H1 (cell line): ENCODE measurements at regions not wholly inside any gene's neighbourhood (a gene's known extent, or its start where the extent isn't known, plus 50 kb on each side); places are given as distances from the start of the nearest gene placed in this dataset.

ENCODE experiments used
- CTCF ChIA-PET: fragments of 300-600 bp; sonication (Branson Sonifier 250); formaldehyde crosslinking; loops from one replicate; lab custom pipeline; 2021; ENCODE audit not compliant: partially characterized antibody; lab: Charles Lee
- POLR2A ChIA-PET: fragments of 300-600 bp; sonication (Branson Sonifier 250); formaldehyde crosslinking; loops from one replicate; lab custom pipeline; 2021; ENCODE audit warnings: inconsistent platforms; ENCODE audit not compliant: partially characterized antibody; lab: Charles Lee
- DNase-seq, 2 experiments: peaks; one replicate each; pipeline versions ENCODE4 v3.0.0 to v3.0.0-alpha.2; 2010 to 2022; ENCODE audit warnings: low spot score in 2 of 2, low read depth in 1 of 2, mixed read lengths in 1 of 2
- FAIRE-seq: peaks from 2 replicates; lab custom pipeline; 2011; peaks lifted over from hg19 to GRCh38; lab: Jason Lieb, UNC
- H2AFZ ChIP-seq: 2 replicates; pipeline ENCODE4 v1.8.1; 2012; ENCODE audit warnings: low read length, inconsistent platforms
- H2AK5ac ChIP-seq: 2 replicates; pipeline ENCODE4 v1.6.1; 2013; ENCODE audit warnings: low read depth, low read length
- H2BK120ac ChIP-seq: replicated peaks from 2 replicates; pipeline ENCODE3; 2013; ENCODE audit warnings: low read depth, low read length, inconsistent platforms
- H2BK12ac ChIP-seq: 2 replicates; pipeline ENCODE4 v1.6.1; 2013; ENCODE audit warnings: low read depth, low read length
- H2BK15ac ChIP-seq: 2 replicates; pipeline ENCODE4 v1.6.1; 2013; ENCODE audit warnings: low read length
- H2BK20ac ChIP-seq: 2 replicates; pipeline ENCODE4 v1.6.1; 2013; ENCODE audit warnings: low read length
- H2BK5ac ChIP-seq: 2 replicates; pipeline ENCODE4 v1.6.1; 2013; ENCODE audit warnings: low read depth, low read length
- H3K14ac ChIP-seq: 2 replicates; pipeline ENCODE4 v1.6.1; 2013; ENCODE audit warnings: inconsistent platforms; ENCODE audit not compliant: insufficient read length
- H3K18ac ChIP-seq: 2 replicates; pipeline ENCODE4 v1.6.1; 2013; ENCODE audit warnings: low read length; ENCODE audit errors: extremely low read depth
- H3K23ac ChIP-seq: 2 replicates; pipeline ENCODE4 v1.6.1; 2013; ENCODE audit warnings: inconsistent platforms; ENCODE audit not compliant: insufficient read length
- H3K23me2 ChIP-seq: 2 replicates; pipeline ENCODE4 v1.6.1; 2013; ENCODE audit warnings: low read depth, low read length
- H3K27ac ChIP-seq: 2 replicates; pipeline ENCODE4 v1.6.1; 2011; ENCODE audit warnings: low read depth, low read length, inconsistent platforms
- H3K27me3 ChIP-seq, 4 experiments: replicated peaks in 1 of 4; 1 replicate in 1 of 4; 2 replicates in 3 of 4; pipeline versions ENCODE4 v1.6.1 to v1.8.1; 2011 to 2013; ENCODE audit warnings: low read length in 3 of 4, mild to moderate bottlenecking in 3 of 4, inconsistent platforms in 2 of 4, mixed read lengths in 2 of 4, moderate library complexity in 1 of 4; ENCODE audit not compliant: control insufficient read depth in 3 of 4, insufficient read depth in 3 of 4; ENCODE audit errors: extremely low read depth in 1 of 4
- H3K36me3 ChIP-seq, 4 experiments: 2 replicates each; pipeline versions ENCODE4 v1.6.1 to v1.8.1; 2011 to 2013; ENCODE audit warnings: mild to moderate bottlenecking in 4 of 4, low read length in 3 of 4, moderate library complexity in 2 of 4, control low read depth in 1 of 4, inconsistent platforms in 1 of 4; ENCODE audit not compliant: insufficient read depth in 4 of 4, control insufficient read depth in 2 of 4
- H3K4ac ChIP-seq: replicated peaks from 2 replicates; pipeline ENCODE3; 2013; ENCODE audit warnings: low read length, low read depth, mixed read lengths, inconsistent platforms; ENCODE audit not compliant: insufficient read length
- H3K4me1 ChIP-seq, 4 experiments: replicated peaks in 1 of 4; 1 replicate in 1 of 4; 2 replicates in 3 of 4; pipeline versions ENCODE4 v1.6.1 to v1.8.1; 2011 to 2013; ENCODE audit warnings: low read length in 3 of 4, inconsistent platforms in 2 of 4, mixed read lengths in 1 of 4; ENCODE audit not compliant: insufficient read depth in 4 of 4, control insufficient read depth in 3 of 4
- H3K4me2 ChIP-seq, 2 experiments: 2 replicates each; pipeline versions ENCODE4 v1.6.1 to v1.8.1; 2011 to 2013; ENCODE audit warnings: low read depth in 2 of 2, low read length in 2 of 2, control low read depth in 1 of 2, inconsistent platforms in 1 of 2, mild to moderate bottlenecking in 1 of 2; ENCODE audit not compliant: insufficient read depth in 1 of 2
- H3K4me3 ChIP-seq, 4 experiments: fragments of 200-600, 300-600 bp in 1 of 4; sonication (generic), shearing (Covaris generic), sonication (Bioruptor Twin) in 1 of 4; 2 replicates each; pipeline versions ENCODE4 v1.5.1 to v1.8.1; 2011 to 2016; ENCODE audit warnings: low read length in 4 of 4, low read depth in 3 of 4, control low read depth in 2 of 4, inconsistent platforms in 2 of 4, mild to moderate bottlenecking in 2 of 4, mixed read lengths in 1 of 4, moderate library complexity in 1 of 4; ENCODE audit not compliant: insufficient read depth in 2 of 4; ENCODE audit errors: extremely low read depth in 1 of 4
- H3K56ac ChIP-seq: replicated peaks from 2 replicates; pipeline ENCODE3; 2013; ENCODE audit warnings: low read depth, mild to moderate bottlenecking, mixed read lengths, low read length, inconsistent platforms; ENCODE audit not compliant: insufficient read length
- H3K79me1 ChIP-seq: 2 replicates; pipeline ENCODE4 v1.6.1; 2013; ENCODE audit warnings: low read depth, low read length, control low read depth
- H3K79me2 ChIP-seq, 2 experiments: 2 replicates each; pipeline versions ENCODE4 v1.6.1 to v1.8.1; 2012 to 2013; ENCODE audit warnings: low read length in 2 of 2, mild to moderate bottlenecking in 2 of 2, inconsistent platforms in 1 of 2; ENCODE audit not compliant: insufficient read depth in 2 of 2, control insufficient read depth in 1 of 2
- H3K9ac ChIP-seq, 4 experiments: replicated peaks in 1 of 4; 1 replicate in 1 of 4; 2 replicates in 3 of 4; pipeline versions ENCODE4 v1.6.1 to v1.8.1; 2011 to 2013; ENCODE audit warnings: low read depth in 3 of 4, low read length in 3 of 4, control low read depth in 2 of 4, mild to moderate bottlenecking in 2 of 4, moderate library complexity in 2 of 4, inconsistent platforms in 1 of 4; ENCODE audit errors: extremely low read depth in 1 of 4
- H3K9me3 ChIP-seq, 2 experiments: 2 replicates each; pipeline versions ENCODE4 v1.6.1 to v1.8.1; 2012 to 2013; ENCODE audit warnings: mild to moderate bottlenecking in 2 of 2, moderate library complexity in 2 of 2, control low read depth in 1 of 2, inconsistent platforms in 1 of 2, low read depth in 1 of 2, low read length in 1 of 2, mixed read lengths in 1 of 2; ENCODE audit not compliant: insufficient read depth in 2 of 2
- H4K20me1 ChIP-seq, 2 experiments: replicated peaks in 1 of 2; 2 replicates each; pipeline versions ENCODE3 to v1.8.1; 2011 to 2013; ENCODE audit warnings: inconsistent platforms in 2 of 2, low read length in 2 of 2, mild to moderate bottlenecking in 1 of 2; ENCODE audit not compliant: insufficient read depth in 2 of 2, control insufficient read depth in 1 of 2
- H4K5ac ChIP-seq: 2 replicates; pipeline ENCODE4 v1.6.1; 2013; ENCODE audit warnings: low read length, low read depth, mixed read lengths, inconsistent platforms; ENCODE audit not compliant: insufficient read length
- H4K8ac ChIP-seq: 2 replicates; pipeline ENCODE4 v1.8.0; 2013; ENCODE audit warnings: mild to moderate bottlenecking, moderate library complexity, low read length, inconsistent platforms; ENCODE audit not compliant: insufficient read depth; ENCODE audit errors: extremely low read depth
- H4K91ac ChIP-seq: replicated peaks from 2 replicates; pipeline ENCODE3; 2013; ENCODE audit warnings: low read length, mixed read lengths, inconsistent platforms; ENCODE audit not compliant: insufficient read length
- CREB1 ChIP-seq: IDR thresholded peaks from 2 replicates; pipeline ENCODE4 v1.6.1; 2012; ENCODE audit warnings: inconsistent platforms
- EGR1 ChIP-seq: IDR thresholded peaks from 2 replicates; pipeline ENCODE4 v1.6.1; 2011; ENCODE audit warnings: low read depth, low read length, borderline replicate concordance
- EZH2 ChIP-seq: fragments of 200-600 bp; sonication (generic); IDR thresholded peaks from 2 replicates; pipeline ENCODE4 v1.7.1; 2012; ENCODE audit warnings: low read depth, mild to moderate bottlenecking, moderate library complexity, low read length, inconsistent platforms; ENCODE audit not compliant: severe bottlenecking
- NRF1 ChIP-seq: IDR thresholded peaks from 2 replicates; pipeline ENCODE4 v1.6.1; 2011; ENCODE audit warnings: mild to moderate bottlenecking, low read depth, low read length, improper control_type of control experiment
- POU5F1 ChIP-seq: IDR thresholded peaks from 2 replicates; pipeline ENCODE4 v1.6.1; 2011; ENCODE audit warnings: low read depth, mild to moderate bottlenecking, low read length, moderate library complexity
- RNF2 ChIP-seq: fragments of 200-900, 300-1000 bp; sonication (generic); IDR thresholded peaks from 2 replicates; pipeline ENCODE4 v1.7.1; 2016; ENCODE audit warnings: borderline replicate concordance, low read depth, mild to moderate bottlenecking, antibody characterized with exemption, low read length; ENCODE audit not compliant: poor library complexity, severe bottlenecking; ENCODE audit errors: missing control alignments
- SIX5 ChIP-seq: IDR thresholded peaks from 2 replicates; pipeline ENCODE4 v1.6.1; 2011; ENCODE audit warnings: mild to moderate bottlenecking, low read depth, low read length
- TCF12 ChIP-seq: IDR thresholded peaks from 2 replicates; pipeline ENCODE4 v1.6.1; 2011; ENCODE audit warnings: low read depth, mild to moderate bottlenecking, low read length
- WGBS, 2 experiments: shearing (Covaris generic) in 1 of 2; methylation state at CpG; one replicate each; pipeline versions ENCODE4 v1.1.6 to v1.1.7; 2013 to 2015; ENCODE audit warnings: low lambda C conversion rate in 2 of 2, mixed read lengths in 2 of 2, inconsistent platforms in 1 of 2, low coverage in 1 of 2, missing lambda C conversion rate in 1 of 2; ENCODE audit not compliant: insufficient replicate concordance in 2 of 2, insufficient coverage in 1 of 2, insufficient read length in 1 of 2; ENCODE audit errors: extremely low coverage in 1 of 2, missing lambda C conversion rate in 1 of 2; 5-methylcytosine and 5-hydroxymethylcytosine counted together
- TF ChIP-seq, protein P1 (sequence below), 3 experiments: IDR thresholded peaks; 1 replicate in 2 of 3; 2 replicates in 1 of 3; pipeline versions ENCODE4 v1.5.1 to v1.6.1; 2011; ENCODE audit warnings: low read length in 3 of 3, mild to moderate bottlenecking in 3 of 3, inconsistent platforms in 2 of 3, low read depth in 1 of 3, moderate library complexity in 1 of 3; ENCODE audit not compliant: insufficient read depth in 1 of 3; ENCODE audit errors: control extremely low read depth in 1 of 3
- TF ChIP-seq, protein P2 (sequence below): IDR thresholded peaks from 2 replicates; pipeline ENCODE4 v1.6.1; 2012; ENCODE audit warnings: low read length, inconsistent platforms

DNA sequence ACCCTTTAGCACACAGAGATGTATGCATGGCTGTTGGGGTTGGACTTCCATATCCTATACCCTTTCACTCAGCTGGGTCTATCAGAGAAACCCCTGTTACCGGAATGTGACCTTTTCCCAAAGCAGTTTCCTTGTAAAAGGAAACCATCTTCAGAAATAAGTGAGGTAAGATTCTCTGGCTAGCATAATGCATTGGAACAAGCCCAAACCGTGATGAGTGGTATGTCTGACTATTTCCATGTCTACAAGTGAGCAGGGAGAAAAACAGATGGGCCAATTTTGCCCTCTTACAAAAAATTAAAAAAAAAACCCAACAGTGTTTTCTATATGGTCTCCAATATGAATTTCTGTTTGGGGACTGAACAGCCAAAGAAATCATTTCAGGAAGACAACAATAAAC, 283.9 kb downstream of the SMARCA1 start:
- H3K14ac ChIP-seq: no peak overlapping the region
- no peak for DNase-seq
- CTCF ChIA-PET: no interaction called here
- no peak for TF ChIP-seq POU5F1
- no peak for TF ChIP-seq EZH2
- no peak for TF ChIP-seq RNF2
- TF ChIP-seq, protein P1, sequence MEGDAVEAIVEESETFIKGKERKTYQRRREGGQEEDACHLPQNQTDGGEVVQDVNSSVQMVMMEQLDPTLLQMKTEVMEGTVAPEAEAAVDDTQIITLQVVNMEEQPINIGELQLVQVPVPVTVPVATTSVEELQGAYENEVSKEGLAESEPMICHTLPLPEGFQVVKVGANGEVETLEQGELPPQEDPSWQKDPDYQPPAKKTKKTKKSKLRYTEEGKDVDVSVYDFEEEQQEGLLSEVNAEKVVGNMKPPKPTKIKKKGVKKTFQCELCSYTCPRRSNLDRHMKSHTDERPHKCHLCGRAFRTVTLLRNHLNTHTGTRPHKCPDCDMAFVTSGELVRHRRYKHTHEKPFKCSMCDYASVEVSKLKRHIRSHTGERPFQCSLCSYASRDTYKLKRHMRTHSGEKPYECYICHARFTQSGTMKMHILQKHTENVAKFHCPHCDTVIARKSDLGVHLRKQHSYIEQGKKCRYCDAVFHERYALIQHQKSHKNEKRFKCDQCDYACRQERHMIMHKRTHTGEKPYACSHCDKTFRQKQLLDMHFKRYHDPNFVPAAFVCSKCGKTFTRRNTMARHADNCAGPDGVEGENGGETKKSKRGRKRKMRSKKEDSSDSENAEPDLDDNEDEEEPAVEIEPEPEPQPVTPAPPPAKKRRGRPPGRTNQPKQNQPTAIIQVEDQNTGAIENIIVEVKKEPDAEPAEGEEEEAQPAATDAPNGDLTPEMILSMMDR (IDR thresholded peaks at IDR 0.05; ENCODE audit: control extremely low read depth in 1 of 3, insufficient read depth in 1 of 3, low read depth in 1 of 3, low read length in 3 of 3): no peak
- no peak for TF ChIP-seq SIX5
- no peak for TF ChIP-seq EGR1
- no peak for TF ChIP-seq CREB1
- TF ChIP-seq TCF12: no peak
- no peak for TF ChIP-seq NRF1
- TF ChIP-seq, protein P2, sequence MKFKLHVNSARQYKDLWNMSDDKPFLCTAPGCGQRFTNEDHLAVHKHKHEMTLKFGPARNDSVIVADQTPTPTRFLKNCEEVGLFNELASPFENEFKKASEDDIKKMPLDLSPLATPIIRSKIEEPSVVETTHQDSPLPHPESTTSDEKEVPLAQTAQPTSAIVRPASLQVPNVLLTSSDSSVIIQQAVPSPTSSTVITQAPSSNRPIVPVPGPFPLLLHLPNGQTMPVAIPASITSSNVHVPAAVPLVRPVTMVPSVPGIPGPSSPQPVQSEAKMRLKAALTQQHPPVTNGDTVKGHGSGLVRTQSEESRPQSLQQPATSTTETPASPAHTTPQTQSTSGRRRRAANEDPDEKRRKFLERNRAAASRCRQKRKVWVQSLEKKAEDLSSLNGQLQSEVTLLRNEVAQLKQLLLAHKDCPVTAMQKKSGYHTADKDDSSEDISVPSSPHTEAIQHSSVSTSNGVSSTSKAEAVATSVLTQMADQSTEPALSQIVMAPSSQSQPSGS: no peak

More for the DNA sequence above, 283.9 kb downstream of the SMARCA1 start:
- Histone ChIP-seq H3K9ac (no peak overlapping the region), H3K27me3 (no peaks in the 10 kb centered on the region), H3K23me2 (no peaks in the 10 kb centered on the region), H3K9me3 (no peaks in the 10 kb centered on the region), H4K8ac (no peak overlapping the region), H2AK5ac (no peak overlapping the region), H4K20me1 (no peaks in the 10 kb centered on the region), H3K4me2 (no peak overlapping the region), H2BK15ac (no peak overlapping the region), H3K23ac (no peak overlapping the region), H4K5ac (no peak overlapping the region), H2BK5ac (no peak overlapping the region), H3K79me1 (no peaks in the 10 kb centered on the region), H3K18ac (no peak overlapping the region), H2BK12ac (no peak overlapping the region), H3K4me3 (no peak overlapping the region), H3K79me2 (no peaks in the 10 kb centered on the region), H3K56ac (no peak overlapping the region), H3K4ac (no peak overlapping the region), H4K91ac (no peak overlapping the region), H2AFZ (no peak overlapping the region), H3K4me1 (no peaks in the 10 kb centered on the region), H3K27ac (no peak overlapping the region), H2BK20ac (no peak overlapping the region), H3K36me3 (no peaks in the 10 kb centered on the region), H2BK120ac (no peak overlapping the region)
- no peak for FAIRE-seq
- 87% methylated on average over 2 of the region's 2 CpGs; no CpG with 5 or more reads in 1 of the 2 experiments for WGBS, 2 experiments
- POLR2A ChIA-PET: no interaction called here
